HUES6 (cell line): ENCODE measurements at regions not wholly inside any gene's neighbourhood (a gene's known extent, or its start where the extent isn't known, plus 50 kb on each side); places are given as distances from the start of the nearest gene placed in this dataset.

ENCODE experiments used
- H3K27ac ChIP-seq: 2 replicates; pipeline ENCODE4 v1.7.0; 2013; ENCODE audit warnings: low read depth, mild to moderate bottlenecking, low read length, inconsistent platforms
- H3K27me3 ChIP-seq: 2 replicates; pipeline ENCODE4 v1.6.1; 2013; ENCODE audit warnings: low read length; ENCODE audit not compliant: control insufficient read depth, insufficient read depth
- H3K36me3 ChIP-seq: 2 replicates; pipeline ENCODE4 v1.6.1; 2013; ENCODE audit warnings: low read length; ENCODE audit not compliant: control insufficient read depth, insufficient read depth
- H3K4me1 ChIP-seq: 2 replicates; pipeline ENCODE4 v1.6.1; 2013; ENCODE audit warnings: low read length; ENCODE audit not compliant: control insufficient read depth, insufficient read depth
- H3K4me3 ChIP-seq: 2 replicates; pipeline ENCODE4 v1.5.1; 2013; ENCODE audit warnings: low read depth, low read length
- H3K9ac ChIP-seq: one replicate; pipeline ENCODE4 v1.6.1; 2013; ENCODE audit warnings: mild to moderate bottlenecking, low read length
- H3K9me3 ChIP-seq: 2 replicates; pipeline ENCODE4 v1.6.1; 2013; ENCODE audit warnings: low read depth, low read length; ENCODE audit not compliant: control insufficient read depth, insufficient read depth

- Histone ChIP-seq H3K36me3 (no peaks in the 10 kb centered on the region), H3K27ac (no peak overlapping the region), H3K9ac (no peak overlapping the region), H3K4me3 (no peak overlapping the region), H3K4me1 (0 out of 2 replicates have a peak, but pooled peaks cover 4% of the 10 kb centered on the region), H3K27me3 (no peaks in the 10 kb centered on the region), H3K9me3 (no peaks in the 10 kb centered on the region)
Measured at GRCh38 chr1:192862271-192862670, 53.4 kb downstream of the RGS2 start.

GRCh38 chr1:192866241-192866868, 57.5 kb downstream of the RGS2 start:
- Histone ChIP-seq H3K4me3 (no peak overlapping the region), H3K27ac (no peak overlapping the region), H3K9ac (no peak overlapping the region), H3K9me3 (no peaks in the 10 kb centered on the region), H3K36me3 (no peaks in the 10 kb centered on the region), H3K4me1 (no peaks in the 10 kb centered on the region), H3K27me3 (no peaks in the 10 kb centered on the region)

- Histone ChIP-seq H3K27me3 (no peaks in the 10 kb centered on the region), H3K9ac (no peak overlapping the region)
Measured at GRCh38 chr1:192867180-192867579, 58.3 kb downstream of the RGS2 start.

GRCh38 chr1:192869308-192869940, 60.6 kb downstream of the RGS2 start:
- Histone ChIP-seq H3K36me3 (no peaks in the 10 kb centered on the region), H3K9ac (no peak overlapping the region), H3K4me3 (no peak overlapping the region), H3K27ac (no peak overlapping the region), H3K27me3 (no peaks in the 10 kb centered on the region), H3K9me3 (no peaks in the 10 kb centered on the region), H3K4me1 (no peaks in the 10 kb centered on the region)

More at GRCh38 chr1:192867180-192867579, 58.3 kb downstream of the RGS2 start:
- no peak overlapping the region for H3K4me3 ChIP-seq
- H3K9me3 ChIP-seq = no peaks in the 10 kb centered on the region
- H3K36me3 ChIP-seq = no peaks in the 10 kb centered on the region
- H3K4me1 ChIP-seq = no peaks in the 10 kb centered on the region
- H3K27ac ChIP-seq = no peak overlapping the region

- Histone ChIP-seq H3K9ac (no peak overlapping the region), H3K27me3 (no peaks in the 10 kb centered on the region)
Measured at GRCh38 chr1:192872010-192872409, 63.2 kb downstream of the RGS2 start.

GRCh38 chr1:192873836-192874235, 65.0 kb downstream of the RGS2 start:
- Histone ChIP-seq H3K4me1 (no peaks in the 10 kb centered on the region), H3K27me3 (no peaks in the 10 kb centered on the region), H3K9ac (no peak overlapping the region), H3K9me3 (no peaks in the 10 kb centered on the region), H3K4me3 (no peak overlapping the region), H3K27ac (no peak overlapping the region), H3K36me3 (no peaks in the 10 kb centered on the region)

More at GRCh38 chr1:192872010-192872409, 63.2 kb downstream of the RGS2 start:
- Histone ChIP-seq H3K4me1 (no peaks in the 10 kb centered on the region), H3K4me3 (no peak overlapping the region), H3K9me3 (no peaks in the 10 kb centered on the region), H3K36me3 (no peaks in the 10 kb centered on the region), H3K27ac (no peak overlapping the region)

- Histone ChIP-seq H3K4me1 (no peaks in the 10 kb centered on the region), H3K27ac (no peak overlapping the region), H3K27me3 (no peaks in the 10 kb centered on the region), H3K9me3 (no peaks in the 10 kb centered on the region), H3K4me3 (no peak overlapping the region), H3K36me3 (no peaks in the 10 kb centered on the region), H3K9ac (no peak overlapping the region)
Measured at GRCh38 chr1:192876633-192877032, 67.8 kb downstream of the RGS2 start.

GRCh38 chr1:192877283-192877886, 68.5 kb downstream of the RGS2 start:
- no peaks in the 10 kb centered on the region for H3K9me3 ChIP-seq
- H3K4me3 ChIP-seq = no peak overlapping the region
- H3K9ac ChIP-seq = no peak overlapping the region
- H3K4me1 ChIP-seq = no peaks in the 10 kb centered on the region
- H3K27ac ChIP-seq = no peak overlapping the region
- no peaks in the 10 kb centered on the region for H3K27me3 ChIP-seq
- no peaks in the 10 kb centered on the region for H3K36me3 ChIP-seq

GRCh38 chr1:192878249-192878648, 69.4 kb downstream of the RGS2 start:
- H3K4me3 ChIP-seq = no peak overlapping the region
- no peaks in the 10 kb centered on the region for H3K27me3 ChIP-seq
- H3K9ac ChIP-seq = no peak overlapping the region

GRCh38 chr1:192879406-192879805, 70.6 kb downstream of the RGS2 start:
- Histone ChIP-seq H3K36me3 (no peaks in the 10 kb centered on the region), H3K27ac (no peak overlapping the region), H3K4me1 (no peaks in the 10 kb centered on the region), H3K27me3 (no peaks in the 10 kb centered on the region), H3K4me3 (no peak overlapping the region), H3K9me3 (no peaks in the 10 kb centered on the region), H3K9ac (no peak overlapping the region)

More at GRCh38 chr1:192878249-192878648, 69.4 kb downstream of the RGS2 start:
- Histone ChIP-seq H3K27ac (no peak overlapping the region), H3K4me1 (no peaks in the 10 kb centered on the region), H3K9me3 (no peaks in the 10 kb centered on the region), H3K36me3 (no peaks in the 10 kb centered on the region)

GRCh38 chr1:192880231-192880630, 71.4 kb downstream of the RGS2 start:
- H3K27me3 ChIP-seq = no peaks in the 10 kb centered on the region
- H3K9ac ChIP-seq = no peak overlapping the region
- H3K36me3 ChIP-seq = no peaks in the 10 kb centered on the region
- H3K9me3 ChIP-seq = no peaks in the 10 kb centered on the region
- no peaks in the 10 kb centered on the region for H3K4me1 ChIP-seq
- no peak overlapping the region for H3K27ac ChIP-seq
- H3K4me3 ChIP-seq = no peak overlapping the region
